Panc1 (cell line): ENCODE measurements at regions not wholly inside any gene's neighbourhood (a gene's known extent, or its start where the extent isn't known, plus 50 kb on each side); places are given as distances from the start of the nearest gene placed in this dataset.

Experiments used
- ATAC-seq: fragments of 200-7000 bp; cut with Tn5 transposase; 2 replicates; pipeline ENCODE4 v1.9.1; 2020; ENCODE audit warnings: mild to moderate bottlenecking, moderate library complexity
- BruUV-seq: library from RNA; stranded (reverse); fragments of 400-500 nt; replicated peaks from 2 replicates; lab custom pipeline; 2021; lab: Mats Ljungman, UMichigan
- CTCF ChIA-PET: fragments of 300-600 bp; sonication (Branson Sonifier 250); formaldehyde crosslinking; loops from one replicate; lab custom pipeline; 2022; ENCODE audit warnings: antibody characterized with exemption; lab: Charles Lee
- POLR2A ChIA-PET: fragments of 300-600 bp; sonication (Branson Sonifier 250); formaldehyde crosslinking; loops from one replicate; lab custom pipeline; 2022; ENCODE audit warnings: antibody characterized with exemption; lab: Charles Lee
- DNase-seq: peaks from one replicate; pipeline ENCODE4 v3.0.0-alpha.2; 2010; ENCODE audit warnings: low read depth, low spot score
- H3K27ac ChIP-seq: 2 replicates; pipeline ENCODE4 v1.5.1; 2011; ENCODE audit warnings: mild to moderate bottlenecking, low read length, inconsistent platforms
- H3K27me3 ChIP-seq: fragments of 200-500 bp; sonication (Bioruptor generic); 2 replicates; pipeline ENCODE4 v1.6.0; 2014; ENCODE audit warnings: low read length, inconsistent platforms; ENCODE audit not compliant: control insufficient read depth, insufficient read depth
- H3K36me3 ChIP-seq: fragments of 200-500 bp; sonication (Bioruptor generic); 2 replicates; pipeline ENCODE4 v1.5.1; 2014; ENCODE audit warnings: inconsistent platforms, mild to moderate bottlenecking, low read length, moderate library complexity; ENCODE audit not compliant: control insufficient read depth, insufficient read depth
- H3K4me1 ChIP-seq: 2 replicates; pipeline ENCODE4 v1.5.1; 2011; ENCODE audit warnings: inconsistent platforms, mild to moderate bottlenecking, low read length, moderate library complexity; ENCODE audit not compliant: control insufficient read depth, insufficient read depth
- H3K4me3 ChIP-seq, 2 experiments: 2 replicates each; pipeline ENCODE4 v1.5.1; 2011 to 2012; ENCODE audit warnings: low read depth in 2 of 2, low read length in 2 of 2, mild to moderate bottlenecking in 2 of 2, inconsistent platforms in 1 of 2, moderate library complexity in 1 of 2
- H3K9me3 ChIP-seq: fragments of 200-500 bp; sonication (Bioruptor generic); 2 replicates; pipeline ENCODE4 v1.5.1; 2014; ENCODE audit warnings: low read depth, mild to moderate bottlenecking, inconsistent platforms, low read length, moderate library complexity; ENCODE audit not compliant: control insufficient read depth, insufficient read depth
- CTCF ChIP-seq: fragments of 450-650 bp; IDR thresholded peaks from 2 replicates; pipeline ENCODE4 v1.5.1; 2017; ENCODE audit warnings: mild to moderate bottlenecking
- POLR2AphosphoS5 ChIP-seq: IDR thresholded peaks from 2 replicates; pipeline ENCODE4 v1.6.1; 2012; ENCODE audit warnings: mild to moderate bottlenecking, low read depth, low read length, moderate library complexity
- REST ChIP-seq, 2 experiments: IDR thresholded peaks; 2 replicates each; pipeline ENCODE4 v1.6.1; 2011 to 2012; ENCODE audit warnings: low read depth in 2 of 2, control low read depth in 1 of 2, low read length in 1 of 2, mild to moderate bottlenecking in 1 of 2, moderate library complexity in 1 of 2; ENCODE audit not compliant: insufficient read depth in 1 of 2
- SIN3A ChIP-seq: IDR thresholded peaks from 2 replicates; pipeline ENCODE4 v1.6.1; 2012; ENCODE audit warnings: low read depth, mild to moderate bottlenecking, low read length, moderate library complexity, borderline replicate concordance; ENCODE audit not compliant: insufficient read depth
- TCF7L2 ChIP-seq: IDR thresholded peaks from 2 replicates; pipeline ENCODE4 v1.6.1; 2011; ENCODE audit warnings: mild to moderate bottlenecking, low read depth, low read length, inconsistent platforms
- in situ Hi-C: cut with HindIII; loops from 2 replicates; pipeline ENCODE4 v1.10.0; 2016; ENCODE audit warnings: low sequenced_read_pairs, low pct_unique_long_range_greater_than_20kb
- intact Hi-C: fragments of 100-400 bp; cut with micrococcal nuclease; formaldehyde crosslinking; loops from one replicate; pipeline ENCODE4 v1.10.0; 2022; ENCODE audit not compliant: unreplicated experiment

- no peak overlapping the region for H3K4me3 ChIP-seq
- ATAC-seq (0 out of 2 replicates have a peak, but pooled peaks have one; percentile 38), DNase-seq (no peak)
- H3K9me3 ChIP-seq, result no peaks in the 10 kb centered on the region
- TF ChIP-seq SIN3A (no peak), REST (IDR thresholded peaks at IDR 0.05; ENCODE audit: insufficient read depth in 1 of 2, low read depth in 2 of 2, low read length in 1 of 2) (no peak), CTCF (no peak), POLR2AphosphoS5 (no peak), TCF7L2 (no peak)
- BruUV-seq, result no TSS peak
- no peaks in the 10 kb centered on the region for H3K36me3 ChIP-seq
- in situ Hi-C loops, result no loop called here
- no peaks in the 10 kb centered on the region for H3K27me3 ChIP-seq
- POLR2A ChIA-PET, result no interaction called here
- no peaks in the 10 kb centered on the region for H3K4me1 ChIP-seq
- no peak overlapping the region for H3K27ac ChIP-seq
- CTCF ChIA-PET, result no interaction called here
- intact Hi-C loops, result no loop called here
These were observed 206.8 kb downstream of the ZNF326 start for GRCh38 chr1:90201467-90202358.

GRCh38 chr1:90200646-90201205 lies 205.8 kb downstream of the ZNF326 start:
- POLR2A ChIA-PET, result no interaction called here
- in situ Hi-C loops (no loop called here), intact Hi-C loops (no loop called here)
- no peak for ATAC-seq
- Histone ChIP-seq H3K27me3 (no peaks in the 10 kb centered on the region), H3K9me3 (no peaks in the 10 kb centered on the region), H3K4me1 (no peaks in the 10 kb centered on the region), H3K4me3 (no peak overlapping the region), H3K36me3 (no peaks in the 10 kb centered on the region), H3K27ac (no peak overlapping the region)
- no peak for DNase-seq
- no TSS peak for BruUV-seq
- CTCF ChIA-PET, result interaction anchor here (0.5 kb wide), 1 partner anchor 609 kb away, joined by 3 read pairs; no protein-coding TSS in a partner anchor
- no peak for TF ChIP-seq TCF7L2
- no peak for TF ChIP-seq CTCF
- TF ChIP-seq POLR2AphosphoS5, result no peak
- no peak for TF ChIP-seq REST (IDR thresholded peaks at IDR 0.05; ENCODE audit: insufficient read depth in 1 of 2, low read depth in 2 of 2, low read length in 1 of 2)
- TF ChIP-seq SIN3A, result no peak
